Panc1 (cell line): ENCODE measurements at regions not wholly inside any gene's neighbourhood (a gene's known extent, or its start where the extent isn't known, plus 50 kb on each side); places are given as distances from the start of the nearest gene placed in this dataset.

Experiments
- CTCF ChIP-seq: fragments of 450-650 bp; IDR thresholded peaks from 2 replicates; pipeline ENCODE4 v1.5.1; 2017; ENCODE audit warnings: mild to moderate bottlenecking
- TF ChIP-seq, protein P1 (sequence below), 2 experiments: IDR thresholded peaks; 2 replicates each; pipeline ENCODE4 v1.6.1; 2011 to 2012; ENCODE audit warnings: low read depth in 2 of 2, control low read depth in 1 of 2, low read length in 1 of 2, mild to moderate bottlenecking in 1 of 2, moderate library complexity in 1 of 2; ENCODE audit not compliant: insufficient read depth in 1 of 2

DNA sequence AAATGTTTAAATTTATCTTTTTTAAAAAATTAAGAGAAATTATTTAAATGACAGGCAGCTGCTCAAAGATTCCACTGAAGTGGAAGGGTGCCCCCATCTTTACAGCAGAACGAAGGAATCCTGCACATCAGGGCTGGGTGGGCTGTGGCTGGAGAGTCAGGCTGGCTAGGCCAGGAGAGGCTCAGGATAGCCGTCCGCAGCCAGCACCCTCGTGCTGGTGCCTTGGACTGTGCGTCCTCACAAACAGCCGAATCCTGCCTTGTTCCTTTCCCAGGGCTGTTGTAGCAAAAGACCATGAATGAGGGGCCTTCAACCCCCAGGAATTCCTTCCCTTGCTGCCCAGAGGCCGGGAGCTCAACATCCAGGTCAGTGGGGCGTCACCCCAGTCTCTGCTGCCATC lies 64.6 kb upstream of the FCN1 start:
- TF ChIP-seq CTCF, result no peak
- TF ChIP-seq, protein P1, sequence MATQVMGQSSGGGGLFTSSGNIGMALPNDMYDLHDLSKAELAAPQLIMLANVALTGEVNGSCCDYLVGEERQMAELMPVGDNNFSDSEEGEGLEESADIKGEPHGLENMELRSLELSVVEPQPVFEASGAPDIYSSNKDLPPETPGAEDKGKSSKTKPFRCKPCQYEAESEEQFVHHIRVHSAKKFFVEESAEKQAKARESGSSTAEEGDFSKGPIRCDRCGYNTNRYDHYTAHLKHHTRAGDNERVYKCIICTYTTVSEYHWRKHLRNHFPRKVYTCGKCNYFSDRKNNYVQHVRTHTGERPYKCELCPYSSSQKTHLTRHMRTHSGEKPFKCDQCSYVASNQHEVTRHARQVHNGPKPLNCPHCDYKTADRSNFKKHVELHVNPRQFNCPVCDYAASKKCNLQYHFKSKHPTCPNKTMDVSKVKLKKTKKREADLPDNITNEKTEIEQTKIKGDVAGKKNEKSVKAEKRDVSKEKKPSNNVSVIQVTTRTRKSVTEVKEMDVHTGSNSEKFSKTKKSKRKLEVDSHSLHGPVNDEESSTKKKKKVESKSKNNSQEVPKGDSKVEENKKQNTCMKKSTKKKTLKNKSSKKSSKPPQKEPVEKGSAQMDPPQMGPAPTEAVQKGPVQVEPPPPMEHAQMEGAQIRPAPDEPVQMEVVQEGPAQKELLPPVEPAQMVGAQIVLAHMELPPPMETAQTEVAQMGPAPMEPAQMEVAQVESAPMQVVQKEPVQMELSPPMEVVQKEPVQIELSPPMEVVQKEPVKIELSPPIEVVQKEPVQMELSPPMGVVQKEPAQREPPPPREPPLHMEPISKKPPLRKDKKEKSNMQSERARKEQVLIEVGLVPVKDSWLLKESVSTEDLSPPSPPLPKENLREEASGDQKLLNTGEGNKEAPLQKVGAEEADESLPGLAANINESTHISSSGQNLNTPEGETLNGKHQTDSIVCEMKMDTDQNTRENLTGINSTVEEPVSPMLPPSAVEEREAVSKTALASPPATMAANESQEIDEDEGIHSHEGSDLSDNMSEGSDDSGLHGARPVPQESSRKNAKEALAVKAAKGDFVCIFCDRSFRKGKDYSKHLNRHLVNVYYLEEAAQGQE (IDR thresholded peaks at IDR 0.05; ENCODE audit: insufficient read depth in 1 of 2, low read depth in 2 of 2, low read length in 1 of 2), result no peak
